Gastrocnemius medialis (tissue), 4 donors: ENCODE measurements at regions not wholly inside any gene's neighbourhood (a gene's known extent, or its start where the extent isn't known, plus 50 kb on each side); places are given as distances from the start of the nearest gene placed in this dataset.

Experiments
- ATAC-seq, 2 donors: fragments of 150-250 bp; one replicate each; pipeline ENCODE4 v1.9.1; 2016
- DNase-seq, 2 donors: peaks; one replicate each; pipeline ENCODE4 v3.0.0-alpha.2; 2019
- H3K27ac ChIP-seq, 4 donors: fragments of 200-600 bp; sonication (generic); 1 replicate in 1 of 4; 2 replicates in 3 of 4; pipeline ENCODE4 v1.5.1; 2016 to 2018; ENCODE audit warnings: mild to moderate bottlenecking in 2 of 4, moderate library complexity in 1 of 4
- H3K27me3 ChIP-seq, 3 donors: fragments of 200-600 bp; sonication (generic) in 2 of 3; 1 replicate in 1 of 3; 2 replicates in 2 of 3; pipeline versions ENCODE4 v1.5.1 to v1.6.0; 2016 to 2019; ENCODE audit warnings: mild to moderate bottlenecking in 1 of 3, moderate library complexity in 1 of 3
- H3K36me3 ChIP-seq, 2 donors: fragments of 200-600 bp; sonication (generic) in 1 of 2; one replicate each; pipeline ENCODE4 v1.5.1; 2017 to 2018
- H3K4me1 ChIP-seq, 2 donors: fragments of 200-600 bp; sonication (generic) in 1 of 2; one replicate each; pipeline ENCODE4 v1.5.1; 2016 to 2017; ENCODE audit warnings: mild to moderate bottlenecking in 2 of 2
- H3K4me3 ChIP-seq, 4 donors: fragments of 200-600 bp; sonication (generic) in 3 of 4; 1 replicate in 1 of 4; 2 replicates in 3 of 4; pipeline ENCODE4 v1.5.1; 2016 to 2019; ENCODE audit warnings: mild to moderate bottlenecking in 2 of 4
- H3K9me3 ChIP-seq, 3 donors: fragments of 200-600 bp; sonication (generic) in 2 of 3; 1 replicate in 1 of 3; 2 replicates in 2 of 3; pipeline ENCODE4 v1.5.1; 2016 to 2019
- POLR2A ChIP-seq, 2 donors: fragments of 450-650 bp; IDR thresholded peaks; one replicate each; pipeline ENCODE4 v1.6.1; 2017; ENCODE audit warnings: antibody characterized with exemption in 2 of 2, mild to moderate bottlenecking in 2 of 2, moderate library complexity in 2 of 2
- in situ Hi-C, 4 donors: fragments of 200-750 bp; cut with MboI; loops; one replicate each; pipeline versions ENCODE4 v1.15.0 to v1.8.0; 2017; ENCODE audit warnings: low sequenced_read_pairs in 4 of 4
- intact Hi-C: fragments of 100-400 bp; cut with DNase I; formaldehyde crosslinking; loops from one replicate; pipeline ENCODE4 v1.15.1; 2023; ENCODE audit warnings: low total_unique reads
- TF ChIP-seq, protein P1 (sequence below), 5 experiments: fragments of 450-650 bp in 3 of 5; fragments of 200-600 bp in 2 of 5; sonication (generic) in 2 of 5; IDR thresholded peaks in 4 of 5; conservative IDR thresholded peaks in 1 of 5; 1 replicate in 4 of 5; 2 replicates in 1 of 5; pipeline ENCODE4 v1.5.1; 2016 to 2019; ENCODE audit warnings: antibody characterized with exemption in 5 of 5, mild to moderate bottlenecking in 3 of 5, moderate library complexity in 3 of 5

- intact Hi-C loops = no loop called here
Observed at GRCh38 chr5:71884926-71885325, 165.9 kb downstream of the CARTPT start.

GRCh38 chr5:71886406-71886805 lies 167.3 kb downstream of the CARTPT start:
- Histone ChIP-seq H3K27me3 (no peaks in the 10 kb centered on the region), H3K27ac (no peak overlapping the region), H3K36me3 (no peaks in the 10 kb centered on the region), H3K9me3 (no peaks in the 10 kb centered on the region), H3K4me3 (no peak overlapping the region), H3K4me1 (no peaks in the 10 kb centered on the region)
- TF ChIP-seq, protein P1, sequence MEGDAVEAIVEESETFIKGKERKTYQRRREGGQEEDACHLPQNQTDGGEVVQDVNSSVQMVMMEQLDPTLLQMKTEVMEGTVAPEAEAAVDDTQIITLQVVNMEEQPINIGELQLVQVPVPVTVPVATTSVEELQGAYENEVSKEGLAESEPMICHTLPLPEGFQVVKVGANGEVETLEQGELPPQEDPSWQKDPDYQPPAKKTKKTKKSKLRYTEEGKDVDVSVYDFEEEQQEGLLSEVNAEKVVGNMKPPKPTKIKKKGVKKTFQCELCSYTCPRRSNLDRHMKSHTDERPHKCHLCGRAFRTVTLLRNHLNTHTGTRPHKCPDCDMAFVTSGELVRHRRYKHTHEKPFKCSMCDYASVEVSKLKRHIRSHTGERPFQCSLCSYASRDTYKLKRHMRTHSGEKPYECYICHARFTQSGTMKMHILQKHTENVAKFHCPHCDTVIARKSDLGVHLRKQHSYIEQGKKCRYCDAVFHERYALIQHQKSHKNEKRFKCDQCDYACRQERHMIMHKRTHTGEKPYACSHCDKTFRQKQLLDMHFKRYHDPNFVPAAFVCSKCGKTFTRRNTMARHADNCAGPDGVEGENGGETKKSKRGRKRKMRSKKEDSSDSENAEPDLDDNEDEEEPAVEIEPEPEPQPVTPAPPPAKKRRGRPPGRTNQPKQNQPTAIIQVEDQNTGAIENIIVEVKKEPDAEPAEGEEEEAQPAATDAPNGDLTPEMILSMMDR (IDR thresholded peaks at IDR 0.05 in 4 of 5, conservative IDR thresholded peaks at IDR 0.05 in 1 of 5) = no peak
- in situ Hi-C loops = no loop called here
- DNase-seq = no peak
- intact Hi-C loops = no loop called here
- no peak for ATAC-seq

More at GRCh38 chr5:71884926-71885325, 165.9 kb downstream of the CARTPT start:
- TF ChIP-seq POLR2A (IDR thresholded peaks at IDR 0.05) = no peak
- TF ChIP-seq, protein P1 (IDR thresholded peaks at IDR 0.05 in 4 of 5, conservative IDR thresholded peaks at IDR 0.05 in 1 of 5) = no peak
- no peak overlapping the region for H3K27ac ChIP-seq
- no peak overlapping the region for H3K4me3 ChIP-seq
- in situ Hi-C loops = no loop called here
- no peaks in the 10 kb centered on the region for H3K4me1 ChIP-seq
- no peaks in the 10 kb centered on the region for H3K27me3 ChIP-seq
- no peaks in the 10 kb centered on the region for H3K36me3 ChIP-seq
- ATAC-seq (no peak), DNase-seq (no peak)
- no peaks in the 10 kb centered on the region for H3K9me3 ChIP-seq

- in situ Hi-C loops = no loop called here
- DNase-seq = no peak
- Histone ChIP-seq H3K27me3 (no peaks in the 10 kb centered on the region), H3K27ac (no peak overlapping the region), H3K36me3 (no peaks in the 10 kb centered on the region), H3K9me3 (no peaks in the 10 kb centered on the region), H3K4me3 (no peak overlapping the region), H3K4me1 (no peaks in the 10 kb centered on the region)
- TF ChIP-seq POLR2A (IDR thresholded peaks at IDR 0.05) = no peak
- TF ChIP-seq, protein P1 (IDR thresholded peaks at IDR 0.05 in 4 of 5, conservative IDR thresholded peaks at IDR 0.05 in 1 of 5) = no peak
- peak; percentile 83 to 87 for ATAC-seq
- intact Hi-C loops = no loop called here
Observed at GRCh38 chr5:71887680-71888079, 168.6 kb downstream of the CARTPT start.

DNA sequence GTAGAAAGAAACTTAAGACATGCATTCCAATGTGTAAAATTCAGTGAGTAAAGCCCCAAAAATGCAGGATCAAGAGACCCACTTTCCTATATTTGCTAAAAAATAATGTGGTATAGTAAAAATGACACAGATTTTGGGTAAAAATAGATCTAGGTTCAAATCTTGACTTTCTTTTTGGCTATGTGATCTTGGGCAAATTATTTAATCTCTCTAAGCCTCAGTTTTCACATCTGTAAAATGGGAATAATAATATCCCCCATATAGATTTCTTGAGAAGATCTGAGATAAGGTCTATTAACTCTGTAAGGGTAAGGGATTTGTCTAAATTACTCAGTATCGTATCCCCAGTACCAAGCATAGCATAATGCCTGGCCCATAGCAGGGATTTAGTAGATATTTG lies 172.3 kb downstream of the CARTPT start:
- no peak for DNase-seq
- no peaks in the 10 kb centered on the region for H3K27me3 ChIP-seq
- intact Hi-C loops = no loop called here
- no peaks in the 10 kb centered on the region for H3K36me3 ChIP-seq
- no peak for ATAC-seq
- H3K9me3 ChIP-seq = no peaks in the 10 kb centered on the region
- no peak overlapping the region for H3K27ac ChIP-seq
- in situ Hi-C loops = no loop called here
- no peaks in the 10 kb centered on the region for H3K4me1 ChIP-seq
- TF ChIP-seq, protein P1 (IDR thresholded peaks at IDR 0.05 in 4 of 5, conservative IDR thresholded peaks at IDR 0.05 in 1 of 5) = no peak
- no peak for TF ChIP-seq POLR2A (IDR thresholded peaks at IDR 0.05)
- no peak overlapping the region for H3K4me3 ChIP-seq

DNA sequence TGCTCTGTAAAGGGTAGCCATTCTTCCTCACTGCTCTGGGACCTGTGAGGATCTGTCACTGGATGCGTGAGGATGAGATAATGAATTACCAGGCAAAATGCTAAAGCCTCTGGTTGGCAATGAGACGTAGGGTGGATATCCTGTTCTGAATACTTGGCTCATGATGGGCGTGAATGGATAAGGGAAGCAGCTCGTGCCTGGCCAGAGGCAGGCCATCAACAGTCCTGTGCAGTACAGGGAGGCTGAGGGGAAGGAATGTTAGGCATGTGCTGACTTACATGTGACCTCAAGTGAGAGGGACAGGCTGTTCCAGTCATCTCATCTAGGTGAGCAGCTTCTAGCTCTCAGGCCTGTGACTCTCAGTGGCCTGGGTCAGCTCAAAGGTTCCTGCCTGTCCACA lies 172.8 kb downstream of the CARTPT start:
- no peaks in the 10 kb centered on the region for H3K36me3 ChIP-seq
- ATAC-seq (no peak), DNase-seq (no peak)
- TF ChIP-seq, protein P1 (IDR thresholded peaks at IDR 0.05 in 4 of 5, conservative IDR thresholded peaks at IDR 0.05 in 1 of 5) = no peak
- no peak for TF ChIP-seq POLR2A (IDR thresholded peaks at IDR 0.05)
- H3K27me3 ChIP-seq = no peaks in the 10 kb centered on the region
- H3K4me1 ChIP-seq = no peaks in the 10 kb centered on the region
- no peak overlapping the region for H3K27ac ChIP-seq
- intact Hi-C loops = no loop called here
- H3K9me3 ChIP-seq = no peaks in the 10 kb centered on the region
- no peak overlapping the region for H3K4me3 ChIP-seq
- in situ Hi-C loops = no loop called here
